HG03558 (cell line): ENCODE measurements at regions not wholly inside any gene's neighbourhood (a gene's known extent, or its start where the extent isn't known, plus 50 kb on each side); places are given as distances from the start of the nearest gene placed in this dataset.
"Not testable (repeated sequence)": the region's sequence is repeated elsewhere in the genome, so short reads cannot be mapped to it uniquely, and the experiment has no call there.

Source experiments
- ATAC-seq: cut with Tn5 transposase; IDR thresholded peaks from one replicate; pipeline ENCODE4 v1.9.1; 2021; ENCODE audit warnings: moderate number of reproducible peaks; ENCODE audit not compliant: unreplicated experiment; ENCODE audit errors: extremely low read depth

DNA sequence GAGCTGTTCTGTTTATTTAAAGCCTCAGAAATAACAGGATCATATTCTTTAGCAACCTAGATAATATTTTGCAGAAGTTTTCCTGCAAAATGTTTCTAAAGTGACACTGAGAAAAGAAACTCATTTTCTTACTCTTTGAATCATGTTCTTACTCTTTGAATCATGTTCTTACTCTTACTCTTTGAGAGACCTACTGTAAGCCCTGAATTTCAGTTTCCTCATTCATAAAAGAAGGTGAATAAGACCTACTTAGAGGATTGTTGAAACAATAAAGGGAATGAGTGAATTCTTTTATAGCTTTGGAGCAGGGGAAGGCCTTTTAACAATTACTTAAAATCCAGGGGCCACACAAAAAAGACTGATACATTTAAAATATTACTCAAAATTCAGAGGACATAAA lies 221.7 kb upstream of the CMC1 start:
- ATAC-seq, result no peak

- no peak for ATAC-seq
These were observed 218.5 kb upstream of the CMC1 start for GRCh38 chr3:28022916-28023315.

GRCh38 chr3:28028554-28028953 lies 212.9 kb upstream of the CMC1 start:
- no peak for ATAC-seq

DNA sequence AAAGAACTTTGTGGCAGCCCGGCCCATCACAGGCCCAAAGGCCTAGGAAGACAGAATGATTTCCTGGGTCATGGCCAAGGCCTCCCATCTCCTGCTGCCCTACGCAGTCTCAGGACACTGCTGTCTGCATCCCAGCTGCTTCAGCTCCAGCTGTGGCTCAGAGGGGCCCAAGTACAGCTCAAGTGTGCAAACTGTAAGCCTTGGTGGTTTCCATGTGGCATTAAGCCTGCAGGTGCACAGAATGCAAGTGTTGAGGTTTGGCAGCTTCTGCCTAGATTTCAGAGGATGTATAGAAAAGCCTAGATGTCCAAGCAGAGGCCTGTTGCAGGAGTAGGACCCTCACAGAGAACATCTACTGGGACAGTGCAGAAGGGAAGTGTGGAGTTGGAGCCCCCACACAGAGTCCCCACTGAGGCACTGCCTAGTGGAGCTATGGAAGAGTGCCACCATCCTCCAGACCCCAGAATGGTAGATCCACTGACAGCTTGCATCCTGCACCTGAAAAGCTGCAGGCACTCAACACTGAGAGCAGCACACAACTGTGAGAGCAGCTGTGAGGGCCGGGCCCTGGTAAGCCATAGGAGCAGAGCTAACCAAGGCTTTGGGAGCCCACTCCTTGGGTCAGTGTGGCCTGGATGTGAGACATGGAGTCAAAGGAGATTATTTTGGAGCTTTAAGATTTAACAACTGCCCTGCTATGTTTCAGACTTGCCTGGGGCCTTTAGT lies 208.2 kb upstream of the CMC1 start:
- no peak for ATAC-seq

DNA sequence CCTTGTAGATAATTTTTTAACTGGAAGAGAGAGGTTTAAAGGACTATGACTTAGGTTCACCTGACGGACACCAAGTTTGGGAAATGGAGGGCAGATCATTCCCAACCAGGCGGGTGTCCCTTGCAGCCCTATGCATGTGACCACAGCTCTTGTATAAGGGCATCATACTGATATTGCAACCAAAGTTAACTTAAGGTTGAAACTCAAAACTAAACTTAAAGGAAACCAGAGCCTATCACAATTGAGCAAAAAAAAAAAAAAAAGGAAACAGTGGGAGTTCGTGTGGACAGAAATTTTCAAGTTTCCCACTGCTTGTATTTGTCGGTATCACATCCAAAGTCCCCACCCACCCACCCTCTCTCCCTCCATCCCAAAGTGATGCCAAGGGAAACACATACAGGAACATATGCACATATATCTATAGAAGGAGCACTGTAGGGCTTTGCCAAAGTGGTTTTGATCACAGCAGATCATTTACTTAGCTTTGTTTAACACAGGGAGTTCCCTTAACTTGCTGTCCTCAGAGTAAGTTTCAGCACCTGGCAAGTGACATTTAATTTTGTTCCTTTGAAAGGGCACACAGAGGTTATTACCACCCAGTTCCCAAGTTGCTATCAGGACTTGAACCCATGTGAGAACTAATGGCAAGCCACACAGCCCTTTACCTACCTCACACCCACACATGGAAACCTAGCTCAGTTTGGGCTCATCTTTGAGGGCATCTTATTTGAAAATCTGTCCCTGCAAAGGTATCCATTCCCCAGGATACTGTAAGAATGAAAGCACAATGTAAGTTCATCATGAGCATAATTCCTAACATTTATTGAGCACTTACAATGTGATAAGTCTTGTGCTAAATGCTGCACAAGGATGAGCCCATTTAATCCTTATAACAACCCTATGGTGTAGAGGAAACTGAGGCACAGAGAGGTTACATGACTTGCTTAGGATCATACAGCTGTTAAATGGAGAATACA lies 204.5 kb upstream of the CMC1 start:
- ATAC-seq, result no peak

- ATAC-seq, result no peak
These were observed 202.2 kb upstream of the CMC1 start for GRCh38 chr3:28039234-28039633.

DNA sequence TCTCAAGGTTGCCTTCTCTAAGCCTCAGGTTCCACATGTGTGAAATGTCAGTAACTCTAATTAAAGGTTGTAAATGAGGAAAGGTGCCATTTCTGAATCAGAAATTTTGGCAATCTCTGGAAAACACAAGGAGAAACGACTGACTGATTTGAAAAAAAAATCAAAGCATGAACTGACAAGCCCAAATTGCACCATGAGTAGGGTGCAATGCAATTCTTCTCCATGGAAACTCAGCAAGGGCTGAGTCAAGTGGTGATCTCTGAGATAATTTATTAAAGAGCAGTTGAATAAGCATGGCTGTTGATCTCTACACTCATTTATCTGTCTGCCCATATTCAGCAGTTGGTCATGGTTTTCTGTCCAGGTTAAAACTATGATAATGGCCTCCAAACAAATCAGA lies 201.6 kb upstream of the CMC1 start:
- ATAC-seq, result no peak

DNA sequence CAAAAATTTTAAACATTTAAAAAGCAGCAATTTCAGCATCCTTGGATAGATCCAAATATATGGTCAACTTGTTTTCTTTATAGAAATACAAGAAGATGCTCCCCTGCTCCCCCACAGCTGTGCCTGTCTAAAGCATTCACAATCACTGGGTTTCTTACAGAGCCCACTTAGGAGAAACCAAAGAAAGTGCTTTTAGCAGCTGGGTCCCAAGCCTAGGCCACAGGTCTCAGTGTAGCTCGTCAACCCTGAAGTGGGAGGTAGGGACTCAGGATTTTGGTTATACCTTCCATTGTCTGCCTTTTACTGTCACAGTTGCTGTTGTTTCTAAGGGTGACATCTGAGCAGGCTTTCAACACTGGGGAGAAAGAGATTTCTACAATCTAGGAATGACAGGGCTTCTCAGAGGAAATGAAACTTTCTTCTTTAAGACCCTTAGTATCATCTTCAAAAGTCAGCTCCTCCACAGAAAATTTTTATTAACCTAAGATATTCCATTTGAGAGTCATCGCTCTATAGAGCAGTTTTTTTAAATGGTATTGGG lies 199.3 kb upstream of the CMC1 start:
- ATAC-seq, result no peak

- no peak for ATAC-seq
These were observed 198.7 kb upstream of the CMC1 start for GRCh38 chr3:28042707-28043106.

DNA sequence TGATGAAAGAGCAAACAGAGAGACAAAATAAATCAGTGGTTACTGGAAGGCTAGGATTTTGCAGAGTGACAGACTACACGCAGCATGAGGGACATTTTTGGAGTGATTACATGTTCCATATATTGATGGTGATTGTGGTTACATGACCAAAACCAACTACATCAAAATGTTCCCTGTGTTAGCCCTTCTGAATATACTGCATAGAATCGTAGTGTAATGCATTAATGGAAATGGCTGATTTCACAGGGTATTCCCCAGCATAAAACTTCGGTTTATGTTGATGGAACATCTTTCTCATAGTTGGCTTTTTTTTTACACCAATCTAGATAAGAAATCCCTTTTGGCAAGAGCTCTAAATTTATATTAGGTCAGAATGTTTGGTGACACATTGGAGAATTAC lies 191.3 kb upstream of the CMC1 start:
- ATAC-seq, result no peak

GRCh38 chr3:28050885-28051284 lies 190.5 kb upstream of the CMC1 start:
- ATAC-seq, result no peak

DNA sequence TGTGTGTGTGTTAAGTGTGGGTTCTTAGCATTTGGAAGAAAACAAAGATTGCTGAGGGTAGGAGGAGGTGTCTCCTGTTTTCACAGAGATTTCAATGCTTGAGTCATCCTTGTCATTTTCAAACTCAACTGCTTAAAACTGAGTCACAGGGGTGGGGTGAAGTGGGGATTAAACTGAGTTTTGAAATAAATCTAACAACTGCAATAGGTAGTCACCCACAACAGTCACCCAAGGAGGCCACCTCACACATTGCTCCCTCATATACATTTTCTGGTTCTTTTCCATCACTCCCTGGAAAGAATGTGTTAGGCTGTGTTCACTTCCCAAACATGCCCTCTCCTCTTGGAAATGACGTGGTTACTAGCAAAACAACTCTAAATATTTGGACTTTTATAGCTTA lies 187.7 kb upstream of the CMC1 start:
- ATAC-seq, result no peak

DNA sequence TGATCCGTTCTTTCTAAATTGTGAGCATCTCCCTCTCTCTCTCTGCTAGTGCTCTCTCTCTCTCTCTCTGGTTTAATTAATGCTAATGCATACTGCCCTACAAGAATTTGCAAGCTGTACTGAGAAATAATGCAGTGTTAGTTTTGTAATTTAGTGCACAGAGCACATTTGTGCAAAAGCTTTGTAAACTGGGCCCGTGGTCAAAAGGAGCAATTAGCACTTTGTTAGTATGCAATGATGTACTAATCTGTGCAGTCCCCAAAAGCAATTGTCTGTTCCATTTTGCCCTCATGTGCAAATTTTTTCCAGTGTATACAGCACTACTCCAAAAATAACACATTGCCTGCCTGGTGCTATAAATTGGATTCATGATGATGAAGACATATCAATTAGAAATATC lies 184.6 kb upstream of the CMC1 start:
- ATAC-seq, result no peak

GRCh38 chr3:28057539-28057938 lies 183.9 kb upstream of the CMC1 start:
- no peak for ATAC-seq

- not testable (repeated sequence) for ATAC-seq
These were observed 182.2 kb upstream of the CMC1 start for GRCh38 chr3:28059199-28059598.

DNA sequence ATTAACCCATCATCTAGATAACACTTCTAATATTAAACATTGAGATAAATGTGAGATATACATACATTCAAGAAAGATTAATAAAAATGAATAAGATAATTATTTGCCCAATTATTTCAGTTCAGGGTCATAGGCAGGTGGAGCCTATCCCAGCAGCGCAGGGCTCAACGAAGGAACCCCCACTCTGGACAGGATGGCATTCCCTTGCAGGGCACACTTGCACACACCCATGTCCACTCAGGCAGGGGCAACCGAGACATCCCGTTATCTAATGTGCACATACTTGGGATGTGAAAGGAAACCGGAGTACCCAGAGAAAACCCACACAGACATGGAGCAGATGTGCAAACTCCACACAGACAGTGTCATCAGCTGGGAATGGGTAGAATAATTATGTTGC lies 175.4 kb upstream of the CMC1 start:
- ATAC-seq, result no peak

GRCh38 chr3:28067014-28067413 lies 174.4 kb upstream of the CMC1 start:
- ATAC-seq, result no peak

DNA sequence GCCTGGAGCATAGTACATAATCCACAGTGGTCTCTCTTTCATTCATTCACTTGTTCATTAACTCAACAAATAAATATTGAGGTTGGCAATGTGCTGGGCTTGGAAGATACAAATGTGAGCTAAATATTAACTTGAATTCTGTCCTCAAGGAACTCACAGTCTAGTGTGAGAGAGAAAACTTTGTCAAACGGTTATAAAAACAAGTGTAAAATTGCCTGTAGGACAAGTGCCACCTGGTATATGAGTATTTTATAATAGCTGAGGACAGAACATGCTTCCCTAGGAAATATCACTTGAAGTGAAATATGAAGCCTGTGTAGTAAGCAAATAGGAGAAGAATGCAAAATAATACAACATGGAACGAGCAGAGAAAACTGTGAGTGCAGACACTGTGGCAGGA lies 173.1 kb upstream of the CMC1 start:
- no peak for ATAC-seq

GRCh38 chr3:28069438-28069837 lies 172.0 kb upstream of the CMC1 start:
- no peak for ATAC-seq

GRCh38 chr3:28076246-28076645 lies 165.2 kb upstream of the CMC1 start:
- no peak for ATAC-seq

DNA sequence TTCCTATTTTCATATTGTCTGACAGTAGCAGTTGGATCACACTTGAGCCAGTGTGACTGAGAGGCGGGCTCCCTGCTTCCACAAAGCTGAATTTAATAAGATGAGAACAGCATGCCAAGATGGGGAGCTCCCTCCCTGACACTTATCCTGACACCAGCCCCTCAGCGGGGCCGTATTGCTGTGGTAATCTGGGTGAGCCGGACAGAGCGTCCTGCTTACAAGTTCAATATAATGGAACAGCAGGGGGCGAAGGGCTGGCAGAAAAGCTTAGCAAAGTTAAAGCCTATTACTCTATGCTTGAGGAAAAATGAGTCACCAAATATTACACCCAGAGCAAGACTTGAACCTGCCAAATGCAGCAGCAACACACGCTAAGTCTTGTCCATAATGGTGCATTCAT lies 163.8 kb upstream of the CMC1 start:
- no peak for ATAC-seq
